GM18508 (cell line): ENCODE measurements at regions not wholly inside any gene's neighbourhood (a gene's known extent, or its start where the extent isn't known, plus 50 kb on each side); places are given as distances from the start of the nearest gene placed in this dataset.
A peak's percentile ranks its signal among the peaks of the same experiment; 100 is the strongest.

Source experiments
- ATAC-seq: cut with Tn5 transposase; IDR thresholded peaks from one replicate; pipeline ENCODE4 v1.9.1; 2021; ENCODE audit warnings: moderate number of reproducible peaks; ENCODE audit not compliant: insufficient read depth, unreplicated experiment

- ATAC-seq, result no peak
These were observed 329.8 kb upstream of the PDE4D start for GRCh38 chr5:60223342-60223741.

DNA sequence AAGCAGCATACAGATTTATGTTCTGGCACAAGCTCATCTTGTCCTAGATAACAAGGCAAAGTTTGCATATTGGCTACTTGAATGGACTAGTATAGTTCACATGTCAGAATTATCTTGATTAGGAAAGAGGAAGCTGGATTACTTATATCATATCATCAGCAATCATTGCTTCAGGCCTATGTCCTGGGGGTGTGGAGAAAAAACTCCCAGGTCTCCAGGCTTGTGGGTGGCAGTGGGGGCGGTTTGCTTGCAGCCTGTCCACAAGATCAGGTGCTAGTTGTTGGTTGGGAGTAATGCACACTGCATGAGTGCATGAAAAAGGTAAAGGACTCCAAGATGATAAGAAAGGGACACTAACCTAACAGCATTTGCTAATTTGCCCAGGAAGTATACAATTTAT, 326.4 kb upstream of the PDE4D start:
- ATAC-seq, result no peak

DNA sequence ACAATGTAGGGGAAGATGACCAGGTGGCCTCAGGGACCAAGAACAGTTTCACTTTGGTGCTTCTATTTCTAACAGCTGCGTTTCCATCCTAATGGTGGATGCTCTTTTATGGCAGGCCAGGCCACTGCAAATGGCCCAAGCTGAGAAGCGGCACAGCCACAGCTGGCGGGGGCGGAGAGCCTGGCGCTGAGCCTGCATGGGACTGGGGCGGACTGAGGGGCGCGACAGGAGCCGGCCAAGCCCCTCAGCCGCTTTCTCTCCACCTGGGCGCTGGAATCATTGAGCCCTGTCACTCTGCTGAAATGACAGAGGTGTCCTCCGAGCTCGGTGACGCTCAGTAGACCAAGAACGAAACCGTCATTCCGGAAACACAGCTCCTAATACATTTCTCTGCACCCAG, 317.3 kb upstream of the PDE4D start:
- peak; percentile 50 for ATAC-seq

DNA sequence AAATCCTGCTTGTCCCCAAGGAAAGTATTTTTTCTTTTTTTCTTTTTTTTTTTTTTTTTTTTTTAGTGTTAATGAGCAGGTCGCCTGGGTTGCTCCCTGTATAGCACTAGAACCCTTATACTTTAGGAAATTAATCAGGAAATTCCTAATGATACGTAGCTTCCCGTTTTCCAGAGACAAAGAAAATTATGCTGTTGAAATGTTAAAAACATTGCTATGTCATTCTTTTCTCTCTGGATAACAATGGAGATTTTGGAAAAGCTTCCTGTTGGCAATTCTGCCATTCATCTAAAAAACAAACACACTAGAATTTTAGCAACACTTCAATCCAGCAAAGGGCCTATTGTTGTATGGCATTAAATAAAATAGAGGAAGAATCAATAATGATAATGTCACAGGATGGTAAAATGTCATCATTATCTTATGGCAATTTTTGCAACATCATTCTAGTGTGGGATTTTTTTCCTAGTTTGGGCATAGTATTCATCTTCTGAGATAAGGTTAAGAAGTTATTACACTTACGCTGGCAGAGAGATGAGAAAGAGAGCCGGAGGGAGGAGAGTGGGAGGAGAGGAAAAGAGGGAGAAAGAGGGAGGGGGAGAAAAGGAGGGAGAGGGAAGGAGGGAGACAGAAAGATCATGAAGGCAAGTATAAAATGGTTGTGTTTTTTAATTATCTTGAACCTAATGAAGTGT, 315.8 kb upstream of the PDE4D start:
- no peak for ATAC-seq

DNA sequence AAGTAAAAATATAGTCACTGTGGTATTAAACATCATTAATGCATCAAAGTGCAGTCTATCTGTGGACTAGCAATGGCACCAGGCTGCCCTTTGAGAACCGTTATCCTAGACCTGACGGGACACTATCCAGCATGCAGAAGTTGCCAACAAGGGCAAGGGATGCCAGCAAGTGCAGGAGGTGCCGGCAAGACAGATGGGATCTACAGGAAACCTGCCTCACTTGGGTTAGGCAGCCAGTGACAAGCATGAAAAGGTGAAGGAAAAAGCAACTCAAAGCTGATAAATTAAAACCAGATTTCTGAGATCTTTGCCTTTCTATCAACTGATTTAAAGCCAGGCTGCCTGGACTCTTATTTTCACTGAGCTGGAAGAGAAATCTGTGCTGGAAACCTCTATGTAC, 315.2 kb upstream of the PDE4D start:
- ATAC-seq, result no peak

DNA sequence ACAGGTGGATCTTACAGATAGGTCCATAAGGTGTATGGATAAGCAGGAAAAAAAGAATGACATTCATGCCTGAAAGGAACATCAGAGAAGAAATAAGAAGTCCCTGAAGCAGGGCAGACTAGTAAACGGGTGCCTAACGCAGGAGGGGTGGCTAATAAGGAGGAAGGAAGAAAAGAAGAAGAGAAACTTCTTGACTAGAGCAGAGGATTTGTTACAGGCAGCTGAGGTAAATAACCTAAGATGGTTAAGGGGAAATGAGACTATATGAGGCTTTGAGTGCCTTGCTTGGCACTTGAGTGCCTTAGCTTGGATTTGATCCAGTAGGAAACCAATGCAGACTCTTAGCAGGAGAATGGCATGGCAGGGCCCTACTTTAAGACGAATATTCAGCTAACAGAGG, 313.5 kb upstream of the PDE4D start:
- ATAC-seq, result peak; percentile 71

- no peak for ATAC-seq
These were observed 312.7 kb upstream of the PDE4D start for GRCh38 chr5:60206234-60206633.

- no peak for ATAC-seq
These were observed 311.5 kb upstream of the PDE4D start for GRCh38 chr5:60205071-60205470.

- no peak for ATAC-seq
These were observed 303.0 kb upstream of the PDE4D start for GRCh38 chr5:60196385-60197113.

- no peak for ATAC-seq
These were observed 302.0 kb upstream of the PDE4D start for GRCh38 chr5:60195551-60195950.

DNA sequence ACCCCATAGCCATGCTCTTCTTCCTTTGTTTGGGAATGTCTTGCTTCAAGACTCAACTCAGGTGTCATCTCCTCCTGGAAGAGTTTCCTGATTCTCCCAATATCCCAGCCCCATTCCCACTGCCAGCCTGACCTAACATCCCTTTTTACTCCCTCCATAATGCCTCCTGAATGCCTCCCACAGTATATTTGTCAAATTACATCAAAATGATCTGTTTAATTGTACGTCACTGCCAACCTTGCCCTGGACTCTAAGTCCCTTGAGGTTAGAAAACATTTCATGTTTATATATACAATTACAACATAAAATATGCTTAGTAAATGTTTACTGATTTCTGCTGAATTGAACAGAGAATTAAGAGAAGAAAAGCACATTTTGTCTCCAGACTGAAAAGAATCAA, 301.6 kb upstream of the PDE4D start:
- ATAC-seq, result no peak

DNA sequence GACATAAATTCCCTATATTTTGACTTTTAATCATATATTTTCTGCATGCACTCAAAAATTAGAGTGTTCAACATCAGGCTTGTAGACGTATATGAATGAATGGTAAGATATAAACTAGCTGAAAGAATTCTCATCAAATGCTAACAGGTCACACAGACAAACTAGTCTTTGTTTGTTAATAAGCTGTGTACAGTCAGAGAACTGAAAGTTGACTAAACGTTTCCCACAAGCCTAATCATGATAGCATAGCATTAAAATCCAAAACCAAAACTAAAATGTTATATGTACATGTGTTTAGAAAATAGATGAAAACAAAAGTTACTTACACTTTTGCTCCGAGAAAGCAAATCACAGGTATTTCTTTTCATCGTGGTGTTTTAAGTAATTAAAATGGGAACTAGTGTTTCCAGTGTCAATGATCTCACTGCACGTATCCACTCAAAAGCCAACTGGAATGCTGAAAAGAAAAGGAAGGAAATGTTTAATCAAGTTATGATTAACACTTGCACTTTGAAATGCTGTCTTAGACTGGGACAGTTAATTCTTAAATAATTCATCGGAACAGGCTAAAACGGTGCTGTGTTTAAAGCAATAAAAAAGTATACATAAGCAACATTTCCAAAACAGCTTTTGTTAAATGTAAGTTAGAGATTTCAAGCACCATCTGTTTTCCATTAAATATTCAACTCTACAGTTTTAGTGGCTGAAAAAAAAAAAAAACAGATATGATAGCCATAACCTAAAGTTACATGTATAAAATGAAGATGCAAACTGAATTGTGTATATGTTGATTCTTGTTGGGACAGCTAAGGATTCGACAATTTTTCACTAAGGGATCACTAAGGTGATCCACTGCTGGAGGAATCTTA, 291.9 kb upstream of the PDE4D start:
- ATAC-seq, result no peak

GRCh38 chr5:60184606-60185005, 291.1 kb upstream of the PDE4D start:
- ATAC-seq, result no peak

GRCh38 chr5:60183881-60184280, 290.4 kb upstream of the PDE4D start:
- peak; percentile 66 for ATAC-seq

DNA sequence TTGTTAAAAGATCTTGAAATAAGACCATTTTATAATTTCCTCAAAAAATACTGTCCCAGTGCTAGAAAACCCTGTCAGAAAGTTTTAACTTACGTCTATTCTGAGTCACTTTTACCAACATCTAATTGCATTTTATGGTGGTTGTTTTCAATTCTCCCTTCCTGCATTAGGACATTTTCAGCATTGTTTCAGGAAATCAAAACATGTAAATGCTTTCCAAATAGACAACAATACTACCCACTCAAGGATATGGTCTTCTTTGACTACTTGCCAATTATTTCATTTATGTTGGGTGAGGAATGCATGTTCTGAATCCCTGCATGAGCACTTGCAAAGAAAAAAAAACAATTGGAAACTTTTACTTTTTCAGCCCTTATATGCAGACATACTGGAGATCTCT, 284.6 kb upstream of the PDE4D start:
- ATAC-seq, result no peak

- ATAC-seq, result no peak
These were observed 284.1 kb upstream of the PDE4D start for GRCh38 chr5:60177596-60177995.

DNA sequence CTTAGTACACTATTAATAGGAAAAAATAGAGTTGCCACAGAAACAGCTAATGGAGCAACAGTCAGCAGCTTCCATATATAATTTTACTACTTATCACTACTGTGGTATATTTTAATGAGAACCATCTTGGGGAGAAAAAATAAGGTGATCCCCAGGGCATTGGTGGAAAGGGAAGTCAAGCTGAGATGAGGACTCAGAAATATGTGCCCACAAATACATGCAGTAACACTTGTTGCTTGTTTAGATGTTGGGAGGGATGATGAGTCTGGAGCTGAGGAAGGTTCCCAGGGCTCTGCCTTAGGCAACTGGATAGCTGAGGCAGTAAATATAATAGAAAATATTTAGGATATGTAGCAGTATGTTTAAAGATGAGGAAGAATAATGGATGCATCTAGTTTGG, 280.1 kb upstream of the PDE4D start:
- ATAC-seq, result no peak

- ATAC-seq, result no peak
These were observed 270.2 kb upstream of the PDE4D start for GRCh38 chr5:60163762-60164161.

- ATAC-seq, result no peak
These were observed 268.9 kb upstream of the PDE4D start for GRCh38 chr5:60162441-60162840.

DNA sequence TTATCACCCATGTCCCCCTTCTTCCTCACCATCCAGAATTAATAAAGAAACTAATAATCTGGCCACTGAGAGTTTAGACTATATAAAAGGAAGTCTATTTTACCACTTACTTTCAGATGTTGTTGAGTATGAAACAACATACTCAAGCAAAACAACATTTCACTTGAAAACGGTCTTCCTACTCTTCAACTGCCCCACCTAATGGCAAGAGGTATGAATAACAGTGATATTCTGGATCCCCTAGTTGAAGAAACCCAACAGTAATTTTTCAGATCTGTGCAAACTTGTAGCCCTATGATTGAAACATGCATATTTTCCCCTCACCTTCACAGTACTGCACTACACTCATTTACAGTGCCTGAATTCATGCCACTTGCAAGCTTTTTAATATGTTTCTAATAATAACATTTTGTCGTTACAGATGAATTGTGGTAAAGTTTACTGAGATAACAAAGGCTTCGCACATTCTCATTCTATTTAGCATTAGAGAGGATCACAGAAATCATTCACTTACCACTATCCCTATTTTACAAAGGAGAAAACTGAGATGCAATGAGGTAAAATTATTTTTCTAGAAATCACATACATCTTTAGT, 267.9 kb upstream of the PDE4D start:
- ATAC-seq, result no peak

GRCh38 chr5:60149081-60149480, 255.6 kb upstream of the PDE4D start:
- no peak for ATAC-seq
